Keratinocyte (primary cell): ENCODE measurements at regions not wholly inside any gene's neighbourhood (a gene's known extent, or its start where the extent isn't known, plus 50 kb on each side); places are given as distances from the start of the nearest gene placed in this dataset.

Source experiments
- DNase-seq: peaks from one replicate; pipeline ENCODE4 v3.0.0-alpha.2; 2011; ENCODE audit warnings: low read depth, missing footprints, low spot score
- FAIRE-seq: peaks from 2 replicates; lab custom pipeline; 2011; peaks lifted over from hg19 to GRCh38; lab: Jason Lieb, UNC
- H2AFZ ChIP-seq: 2 replicates; pipeline ENCODE4 v1.6.0; 2012; ENCODE audit warnings: low read length, control low read depth, inconsistent platforms; ENCODE audit not compliant: control insufficient read depth
- H3K27ac ChIP-seq: 2 replicates; pipeline ENCODE4 v1.5.1; 2011; ENCODE audit warnings: low read length; ENCODE audit not compliant: control insufficient read depth, insufficient read depth
- H3K27me3 ChIP-seq: 3 replicates; pipeline ENCODE4 v1.6.0; 2011; ENCODE audit warnings: low read length; ENCODE audit not compliant: control insufficient read depth, insufficient read depth; ENCODE audit errors: extremely low read depth
- H3K36me3 ChIP-seq, 2 experiments: 2 replicates in 1 of 2; 3 replicates in 1 of 2; pipeline ENCODE4 v1.5.1; 2011; ENCODE audit warnings: low read length in 2 of 2, mild to moderate bottlenecking in 1 of 2; ENCODE audit not compliant: control insufficient read depth in 2 of 2, insufficient read depth in 2 of 2; ENCODE audit errors: extremely low read depth in 1 of 2
- H3K4me1 ChIP-seq: 3 replicates; pipeline ENCODE4 v1.5.1; 2011; ENCODE audit warnings: low read length; ENCODE audit not compliant: control insufficient read depth, insufficient read depth; ENCODE audit errors: extremely low read depth
- H3K4me2 ChIP-seq: 3 replicates; pipeline ENCODE4 v1.6.0; 2011; ENCODE audit warnings: low read depth, low read length; ENCODE audit not compliant: control insufficient read depth, insufficient read depth; ENCODE audit errors: extremely low read depth
- H3K4me3 ChIP-seq, 3 experiments: fragments of 200-600 bp in 1 of 3; sonication (generic) in 1 of 3; 2 replicates in 2 of 3; 3 replicates in 1 of 3; pipeline ENCODE4 v1.5.1; 2011 to 2016; ENCODE audit warnings: low read length in 3 of 3, mild to moderate bottlenecking in 3 of 3, control low read depth in 2 of 3, inconsistent platforms in 1 of 3, low read depth in 1 of 3, mixed read lengths in 1 of 3, mixed run types in 1 of 3, moderate library complexity in 1 of 3; ENCODE audit not compliant: control insufficient read depth in 2 of 3, insufficient read depth in 2 of 3; ENCODE audit errors: extremely low read depth in 1 of 3
- H3K79me2 ChIP-seq: 2 replicates; pipeline ENCODE4 v1.6.0; 2012; ENCODE audit warnings: low read length; ENCODE audit not compliant: control insufficient read depth, insufficient read depth
- H3K9ac ChIP-seq: 3 replicates; pipeline ENCODE4 v1.6.0; 2011; ENCODE audit warnings: low read length; ENCODE audit not compliant: control insufficient read depth, insufficient read depth; ENCODE audit errors: extremely low read depth
- H3K9me1 ChIP-seq: 3 replicates; pipeline ENCODE4 v1.6.0; 2011; ENCODE audit warnings: low read length; ENCODE audit not compliant: control insufficient read depth, insufficient read depth; ENCODE audit errors: extremely low read depth
- H3K9me3 ChIP-seq: 2 replicates; pipeline ENCODE4 v1.5.1; 2012; ENCODE audit warnings: low read depth, low read length; ENCODE audit not compliant: control insufficient read depth
- H4K20me1 ChIP-seq: 3 replicates; pipeline ENCODE4 v1.6.0; 2011; ENCODE audit warnings: low read length; ENCODE audit not compliant: control insufficient read depth, insufficient read depth; ENCODE audit errors: extremely low read depth
- CTCF ChIP-seq, 3 experiments: IDR thresholded peaks in 1 of 3; conservative IDR thresholded peaks in 1 of 3; optimal IDR thresholded peaks in 1 of 3; 2 replicates in 2 of 3; 3 replicates in 1 of 3; pipeline versions ENCODE3 to v1.5.1; 2011; ENCODE audit warnings: low read length in 3 of 3, mild to moderate bottlenecking in 3 of 3, moderate library complexity in 2 of 3, control low read depth in 1 of 3, inconsistent platforms in 1 of 3; ENCODE audit not compliant: insufficient read depth in 2 of 3; ENCODE audit errors: extremely low read depth in 1 of 3
- EZH2 ChIP-seq: IDR thresholded peaks from one replicate; pipeline ENCODE4 v1.6.1; 2012; ENCODE audit warnings: inconsistent platforms, mild to moderate bottlenecking, low read length, moderate library complexity
- dilution Hi-C: fragments of 300-500 bp; cut with MboI; formaldehyde crosslinking; loops from one replicate; pipeline ENCODE4 v1.7.0; 2020; ENCODE audit warnings: low sequenced_read_pairs; ENCODE audit not compliant: extremely low pct_ligation_motif_present

DNA sequence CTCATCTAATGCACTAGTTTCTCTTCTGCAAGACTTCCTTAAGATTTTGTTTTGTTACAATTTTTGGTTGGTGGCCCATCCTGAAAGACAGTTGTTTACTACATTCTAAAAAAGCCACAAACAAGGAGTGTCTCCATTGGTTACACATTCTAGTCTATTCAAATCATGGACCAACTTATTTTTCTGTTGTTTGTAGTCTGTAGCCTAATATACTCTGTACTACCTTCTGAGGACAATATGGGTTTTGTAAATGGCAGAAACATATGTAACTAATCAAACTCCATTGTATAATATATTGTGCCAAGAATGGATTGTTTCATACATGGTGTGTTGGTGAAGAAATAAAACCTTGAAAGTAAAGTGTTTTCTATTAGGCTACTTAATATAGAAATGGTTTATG lies 79.5 kb upstream of the DHX40 start:
- Histone ChIP-seq H3K27ac (no peak overlapping the region), H4K20me1 (no peaks in the 10 kb centered on the region), H3K4me3 (no peak overlapping the region), H3K27me3 (no peaks in the 10 kb centered on the region), H3K9me3 (no peaks in the 10 kb centered on the region), H3K4me2 (no peak overlapping the region), H3K79me2 (no peaks in the 10 kb centered on the region), H3K9me1 (no peaks in the 10 kb centered on the region), H3K36me3 (no peaks in the 10 kb centered on the region), H3K9ac (no peak overlapping the region), H3K4me1 (no peaks in the 10 kb centered on the region), H2AFZ (no peak overlapping the region)
- dilution Hi-C loops: no loop called here
- DNase-seq: no peak
- TF ChIP-seq CTCF (optimal IDR thresholded peaks at IDR 0.05 in 1 of 3, IDR thresholded peaks at IDR 0.05 in 1 of 3, conservative IDR thresholded peaks at IDR 0.05 in 1 of 3; ENCODE audit: extremely low read depth in 1 of 3, insufficient read depth in 2 of 3, low read length in 3 of 3) (no peak), EZH2 (no peak)
- no peak for FAIRE-seq

GRCh38 chr17:59487161-59487873 lies 78.1 kb upstream of the DHX40 start:
- no peak for TF ChIP-seq EZH2
- no peak for TF ChIP-seq CTCF (optimal IDR thresholded peaks at IDR 0.05 in 1 of 3, IDR thresholded peaks at IDR 0.05 in 1 of 3, conservative IDR thresholded peaks at IDR 0.05 in 1 of 3; ENCODE audit: extremely low read depth in 1 of 3, insufficient read depth in 2 of 3, low read length in 3 of 3)
- Histone ChIP-seq H3K36me3 (no peaks in the 10 kb centered on the region), H3K27ac (no peak overlapping the region), H3K4me3 (no peak overlapping the region), H3K9me1 (no peaks in the 10 kb centered on the region), H3K4me1 (no peaks in the 10 kb centered on the region), H3K4me2 (no peak overlapping the region), H3K9ac (no peak overlapping the region), H3K27me3 (no peaks in the 10 kb centered on the region), H4K20me1 (no peaks in the 10 kb centered on the region), H2AFZ (no peak overlapping the region), H3K9me3 (no peaks in the 10 kb centered on the region), H3K79me2 (no peaks in the 10 kb centered on the region)
- dilution Hi-C loops: no loop called here
- FAIRE-seq (no peak), DNase-seq (no peak)
